Pancreas (tissue), 10 donors: ENCODE measurements at regions not wholly inside any gene's neighbourhood (a gene's known extent, or its start where the extent isn't known, plus 50 kb on each side); places are given as distances from the start of the nearest gene placed in this dataset.

ENCODE experiments used
- ATAC-seq, 4 donors: fragments of 200-7000 bp; cut with Tn5 transposase; one replicate each; pipeline versions ENCODE4 v1.8.0 to v1.9.1; 2020; ENCODE audit warnings: mild to moderate bottlenecking in 4 of 4, moderate library complexity in 4 of 4
- DNase-seq, 6 donors: peaks; one replicate each; pipeline ENCODE4 v3.0.0-alpha.2; 2020
- FAIRE-seq: peaks from 2 replicates; lab custom pipeline; 2012; peaks lifted over from hg19 to GRCh38; lab: Jason Lieb, UNC
- H3K27ac ChIP-seq, 4 donors: fragments of 200-600 bp; sonication (generic); 1 replicate in 3 of 4; 2 replicates in 1 of 4; pipeline versions ENCODE4 v1.5.0 to v1.8.0; 2020
- H3K27me3 ChIP-seq, 4 donors: fragments of 200-600 bp; one replicate each; pipeline ENCODE4 v1.8.0; 2021
- H3K36me3 ChIP-seq, 3 donors: fragments of 200-600 bp; sonication (generic) in 1 of 3; one replicate each; pipeline versions ENCODE4 v1.5.0 to v1.8.0; 2020 to 2021
- H3K4me1 ChIP-seq, 3 donors: fragments of 200-600 bp; one replicate each; pipeline ENCODE4 v1.8.0; 2021
- H3K4me3 ChIP-seq, 4 donors: fragments of 200-600 bp; sonication (generic) in 2 of 4; one replicate each; pipeline versions ENCODE4 v1.5.0 to v1.8.0; 2020 to 2021
- H3K9me3 ChIP-seq, 4 donors: fragments of 200-600 bp; one replicate each; pipeline ENCODE4 v1.8.0; 2021
- CTCF ChIP-seq, 4 donors: fragments of 200-600 bp; sonication (generic) in 3 of 4; IDR thresholded peaks; one replicate each; pipeline versions ENCODE4 v1.5.0 to v1.8.0; 2021; ENCODE audit warnings: antibody characterized with exemption in 4 of 4
- WGBS, 2 donors: extraction: QIAGEN DNeasy Blood & Tissue Kit; methylation state at CpG; one replicate each; pipeline ENCODE4 v1.1.7; 2013; 5-methylcytosine and 5-hydroxymethylcytosine counted together
- intact Hi-C, 3 donors: fragments of 100-400 bp; cut with DNase I; formaldehyde crosslinking; loops; one replicate each; pipeline versions ENCODE4 v1.11.1 to v1.14.2; 2022
- donor health status: healthy with polysubstance abuse.
- donor health status: DM: no; HTN: no; CAD: no; lungs with moderate emphysema.
- donor health status: DM: no; HTN: no; CAD: no.
- donor health status: control.
- donor health status: control.
- donor health status: Bipolar disorder and iron deficiency.
- donor health status: DM: yes; HTN: yes; CAD: no.
- donor health status: DM: no; HTN: no; CAD: no.
- donor health status: DM: no; HTN: no; CAD: no.
- donor health status: DM: yes; HTN: yes; CAD: no.

- WGBS, 2 donors: 60 to 64% methylated on average over 2 of the region's 2 CpGs
- Histone ChIP-seq H3K9me3 (no peaks in the 10 kb centered on the region), H3K36me3 (no peaks in the 10 kb centered on the region), H3K27ac (no peak overlapping the region), H3K27me3 (no peaks in the 10 kb centered on the region), H3K4me3 (no peak overlapping the region), H3K4me1 (no peaks in the 10 kb centered on the region)
- no peak for ATAC-seq
- no peak for DNase-seq
- intact Hi-C loops: no loop called here
- TF ChIP-seq CTCF (IDR thresholded peaks at IDR 0.05): no peak
- FAIRE-seq: no peak
Observed at GRCh38 chr4:187840814-187841213, 154.8 kb upstream of the ZFP42 start.

- ATAC-seq: no peak
- no peak overlapping the region for H3K27ac ChIP-seq
- FAIRE-seq: no peak
- no peak for TF ChIP-seq CTCF (IDR thresholded peaks at IDR 0.05)
- H3K27me3 ChIP-seq: no peaks in the 10 kb centered on the region
- no peaks in the 10 kb centered on the region for H3K9me3 ChIP-seq
- intact Hi-C loops: no loop called here
- no peaks in the 10 kb centered on the region for H3K4me1 ChIP-seq
- 66 to 72% methylated on average over 13 of the region's 13 CpGs for WGBS, 2 donors
- no peaks in the 10 kb centered on the region for H3K36me3 ChIP-seq
- H3K4me3 ChIP-seq: no peak overlapping the region
- DNase-seq: no peak
Observed at GRCh38 chr4:187849556-187850225, 145.9 kb upstream of the ZFP42 start.

- H3K4me1 ChIP-seq: no peaks in the 10 kb centered on the region
- no peak overlapping the region for H3K27ac ChIP-seq
- TF ChIP-seq CTCF (IDR thresholded peaks at IDR 0.05): no peak
- ATAC-seq (no peak), FAIRE-seq (no peak), DNase-seq (no peak)
- no peaks in the 10 kb centered on the region for H3K27me3 ChIP-seq
- WGBS, 2 donors: 55 to 66% methylated on average over 4 of the region's 4 CpGs
- intact Hi-C loops: no loop called here
- H3K9me3 ChIP-seq: no peaks in the 10 kb centered on the region
- no peak overlapping the region for H3K4me3 ChIP-seq
- no peaks in the 10 kb centered on the region for H3K36me3 ChIP-seq
Observed at GRCh38 chr4:187865914-187866313, 129.7 kb upstream of the ZFP42 start.

GRCh38 chr4:187883049-187883448 lies 112.5 kb upstream of the ZFP42 start:
- H3K4me3 ChIP-seq: no peak overlapping the region
- no peaks in the 10 kb centered on the region for H3K27me3 ChIP-seq
- FAIRE-seq (no peak), ATAC-seq (no peak), DNase-seq (no peak)
- H3K4me1 ChIP-seq: no peaks in the 10 kb centered on the region
- no peaks in the 10 kb centered on the region for H3K9me3 ChIP-seq
- 35 to 36% methylated on average over 2 of the region's 2 CpGs for WGBS, 2 donors
- no peak overlapping the region for H3K27ac ChIP-seq
- no peak for TF ChIP-seq CTCF (IDR thresholded peaks at IDR 0.05)
- H3K36me3 ChIP-seq: no peaks in the 10 kb centered on the region
- intact Hi-C loops: no loop called here

- Histone ChIP-seq H3K27ac (no peak overlapping the region), H3K36me3 (no peaks in the 10 kb centered on the region), H3K4me3 (no peak overlapping the region), H3K27me3 (no peaks in the 10 kb centered on the region), H3K4me1 (no peaks in the 10 kb centered on the region), H3K9me3 (no peaks in the 10 kb centered on the region)
- FAIRE-seq (no peak), DNase-seq (no peak), ATAC-seq (no peak)
- TF ChIP-seq CTCF (IDR thresholded peaks at IDR 0.05): no peak
- intact Hi-C loops: no loop called here
- 64 to 80% methylated on average over 8 of the region's 8 CpGs for WGBS, 2 donors
Observed at GRCh38 chr4:187883836-187884475, 111.6 kb upstream of the ZFP42 start.
